Activated T-helper 1 cell treated with Interleukin-2 at 50 U/mL for 16 hours (primary cell): ENCODE measurements at regions not wholly inside any gene's neighbourhood (a gene's known extent, or its start where the extent isn't known, plus 50 kb on each side); places are given as distances from the start of the nearest gene placed in this dataset.

ENCODE experiments used
- DNase-seq: peaks from one replicate; pipeline ENCODE4 v3.0.0-alpha.2; 2020; ENCODE audit warnings: low read depth

DNA sequence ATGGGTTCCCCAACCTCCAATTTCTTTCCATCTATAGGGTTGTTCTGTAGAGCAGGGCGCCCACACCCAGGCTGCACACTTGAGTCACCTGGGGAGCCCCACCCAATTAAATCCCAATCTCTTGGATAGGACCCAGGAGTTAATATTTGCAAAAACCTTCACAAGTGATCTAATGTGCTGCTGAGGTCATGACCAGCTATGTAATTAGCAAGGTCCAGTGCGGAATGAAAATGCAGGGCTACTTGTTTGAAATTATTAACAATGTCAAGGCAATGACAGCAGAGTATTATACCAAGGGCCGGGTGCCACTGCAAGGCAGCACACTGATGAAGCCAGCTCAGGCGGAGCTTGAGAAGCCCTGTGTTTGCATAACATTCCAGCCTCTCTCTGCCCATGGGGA is 302.7 kb downstream of the MAF start:
- no peak for DNase-seq

DNA sequence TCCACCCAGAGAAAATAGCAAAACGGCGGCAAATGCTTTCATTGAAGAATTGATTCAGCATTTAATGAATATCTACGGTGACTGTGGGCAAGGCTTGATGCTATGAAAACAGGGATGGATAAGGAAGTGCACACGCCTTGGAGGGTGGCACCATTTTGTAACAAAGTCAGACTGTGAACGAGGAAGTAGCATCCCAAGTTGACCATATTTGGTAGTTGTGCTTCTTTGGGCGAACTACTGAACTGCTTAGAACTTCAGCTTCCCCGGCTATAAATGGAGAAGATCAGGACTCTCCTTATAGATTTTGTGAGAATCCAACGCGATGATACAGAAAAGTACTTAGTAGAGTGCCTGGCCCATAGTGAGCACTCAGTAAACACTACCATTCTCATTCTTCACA is 303.2 kb downstream of the MAF start:
- no peak for DNase-seq

GRCh38 chr16:79296491-79296890 is 304.0 kb downstream of the MAF start:
- no peak for DNase-seq

- no peak for DNase-seq
These were observed 304.8 kb downstream of the MAF start for GRCh38 chr16:79295746-79296145.

- DNase-seq, result no peak
These were observed 305.4 kb downstream of the MAF start for GRCh38 chr16:79295162-79295561.

GRCh38 chr16:79294568-79294967 is 306.0 kb downstream of the MAF start:
- no peak for DNase-seq

DNA sequence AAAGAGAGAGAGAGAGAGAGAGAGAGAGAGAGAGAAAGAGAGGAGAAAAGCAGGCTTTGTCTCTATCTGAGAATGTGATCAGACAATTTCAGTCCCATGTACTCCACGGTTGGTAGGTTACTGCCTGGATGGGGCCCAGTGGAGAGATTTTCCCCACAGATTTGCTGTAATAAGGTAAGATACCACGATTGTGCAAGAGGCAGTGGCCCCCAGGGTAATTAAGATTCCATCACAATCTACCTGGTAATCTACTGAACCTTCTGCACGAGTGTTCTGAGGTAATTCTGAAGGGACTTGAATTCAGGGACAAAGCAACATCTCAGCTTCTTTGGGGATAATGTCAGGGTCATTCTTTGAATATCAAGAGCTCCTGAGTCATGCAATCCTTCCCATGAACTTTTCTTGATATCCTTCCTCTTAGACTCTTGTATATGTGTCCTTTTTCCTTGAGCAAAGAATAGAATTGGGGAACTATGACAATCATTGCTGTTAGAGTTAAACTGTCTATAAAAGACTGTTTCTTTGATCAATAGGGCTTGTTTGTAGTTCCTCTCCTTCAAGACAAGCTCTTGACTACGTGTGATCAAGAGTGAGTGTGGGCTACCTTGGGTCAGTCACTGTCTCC is 306.6 kb downstream of the MAF start:
- DNase-seq, result no peak

DNA sequence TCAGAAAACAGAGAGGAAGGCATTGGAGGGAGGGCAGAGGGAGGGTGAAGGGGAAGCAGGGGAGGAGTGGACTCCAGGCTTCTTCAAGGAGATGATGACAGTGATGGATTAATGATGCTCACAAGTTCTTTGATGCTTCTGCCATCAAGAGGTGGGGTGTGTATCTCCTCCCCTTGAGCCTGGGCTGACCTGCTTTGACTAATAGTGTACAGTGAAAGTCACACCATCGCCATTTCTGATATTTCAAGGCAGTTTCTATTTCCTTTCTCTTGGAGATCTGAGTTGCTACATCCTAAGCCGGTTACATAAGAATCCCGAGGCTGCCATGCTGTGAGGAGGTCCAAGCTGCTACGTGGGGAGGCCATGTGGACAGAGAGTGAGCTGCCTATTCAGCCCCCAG is 312.5 kb downstream of the MAF start:
- no peak for DNase-seq

GRCh38 chr16:79287424-79287917 is 313.1 kb downstream of the MAF start:
- no peak for DNase-seq

DNA sequence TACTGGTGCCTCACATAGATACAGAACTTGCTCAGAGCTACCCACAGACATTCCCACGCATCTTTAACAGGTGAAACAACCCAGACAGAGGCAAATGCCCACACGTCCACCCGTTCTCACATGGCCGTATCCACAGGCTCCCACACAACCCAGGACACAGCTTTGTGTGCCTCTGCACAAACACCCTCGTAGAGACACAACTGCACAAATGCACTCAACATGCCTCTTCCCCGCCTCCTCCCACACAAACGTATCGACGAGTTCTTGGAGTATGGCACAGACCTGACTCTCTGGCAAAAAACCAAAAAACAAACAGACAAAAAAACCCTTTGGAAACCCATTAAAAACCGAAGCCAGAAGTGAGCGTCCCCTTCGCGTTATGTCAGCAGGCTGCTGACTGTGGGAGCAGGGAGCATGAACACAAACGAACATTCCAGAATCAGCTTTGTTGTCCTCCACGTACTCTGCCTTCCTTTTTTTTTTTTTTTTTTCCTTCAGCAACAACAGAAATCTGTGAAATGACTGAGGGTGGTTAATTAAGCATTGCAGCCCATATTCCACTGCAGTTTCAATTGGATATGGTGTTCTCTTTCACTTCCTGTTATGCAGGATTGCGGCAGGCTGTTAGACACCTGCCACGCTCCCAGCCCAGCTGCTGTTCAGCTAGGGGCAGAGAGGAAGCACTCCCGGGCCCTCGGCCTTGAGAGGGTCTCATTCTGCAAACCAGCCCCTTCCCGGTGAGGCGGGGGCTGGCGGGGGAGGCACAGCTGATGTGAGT is 313.7 kb downstream of the MAF start:
- peak; percentile 23 for DNase-seq

DNA sequence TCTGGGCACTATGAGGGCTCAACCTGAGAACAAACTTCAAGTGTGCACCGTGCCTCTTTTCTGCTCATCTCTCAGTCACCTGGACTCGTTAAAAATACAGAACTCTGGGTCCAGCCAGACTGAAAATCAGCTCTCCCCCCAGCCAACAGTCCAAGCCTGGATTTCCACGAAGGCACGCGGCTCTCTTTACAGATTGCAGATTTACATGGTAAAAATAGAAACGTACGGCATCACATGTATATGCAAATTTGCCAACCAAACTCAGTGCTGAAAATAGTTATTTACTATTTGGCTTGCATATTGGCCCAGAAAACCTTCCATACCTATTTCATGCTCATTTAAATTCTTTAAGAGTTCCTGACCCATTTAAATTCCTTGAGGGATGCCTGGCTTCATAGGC is 315.8 kb downstream of the MAF start:
- DNase-seq, result no peak

- DNase-seq, result no peak
These were observed 317.0 kb downstream of the MAF start for GRCh38 chr16:79283578-79283977.

DNA sequence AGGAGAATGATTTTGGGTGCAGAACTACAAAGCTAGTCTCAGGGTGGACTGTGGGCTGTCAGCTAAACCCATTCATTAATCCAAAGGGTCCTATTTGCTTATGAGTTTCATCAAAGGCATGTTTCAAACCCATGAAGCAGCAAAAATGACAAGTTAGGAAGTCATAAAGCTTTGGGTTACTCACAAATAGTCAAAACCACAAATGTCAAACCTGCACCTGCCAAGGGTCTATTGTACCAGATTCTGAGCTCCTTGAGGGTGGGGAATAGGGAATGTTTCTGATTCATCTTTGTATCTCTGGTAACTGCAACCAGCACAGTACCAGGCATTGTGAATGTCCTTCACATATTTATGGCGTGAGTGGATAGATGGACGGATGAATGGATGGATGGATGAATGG is 317.7 kb downstream of the MAF start:
- no peak for DNase-seq

GRCh38 chr16:79278506-79278905 is 322.0 kb downstream of the MAF start:
- DNase-seq, result peak; percentile 50

GRCh38 chr16:79276501-79276900 is 324.0 kb downstream of the MAF start:
- DNase-seq, result no peak

GRCh38 chr16:79274264-79274663 is 326.3 kb downstream of the MAF start:
- no peak for DNase-seq

- peak; percentile 44 for DNase-seq
These were observed 328.4 kb downstream of the MAF start for GRCh38 chr16:79272141-79272577.

- DNase-seq, result no peak
These were observed 329.0 kb downstream of the MAF start for GRCh38 chr16:79271583-79271982.

GRCh38 chr16:79270011-79270410 is 330.5 kb downstream of the MAF start:
- DNase-seq, result no peak

DNA sequence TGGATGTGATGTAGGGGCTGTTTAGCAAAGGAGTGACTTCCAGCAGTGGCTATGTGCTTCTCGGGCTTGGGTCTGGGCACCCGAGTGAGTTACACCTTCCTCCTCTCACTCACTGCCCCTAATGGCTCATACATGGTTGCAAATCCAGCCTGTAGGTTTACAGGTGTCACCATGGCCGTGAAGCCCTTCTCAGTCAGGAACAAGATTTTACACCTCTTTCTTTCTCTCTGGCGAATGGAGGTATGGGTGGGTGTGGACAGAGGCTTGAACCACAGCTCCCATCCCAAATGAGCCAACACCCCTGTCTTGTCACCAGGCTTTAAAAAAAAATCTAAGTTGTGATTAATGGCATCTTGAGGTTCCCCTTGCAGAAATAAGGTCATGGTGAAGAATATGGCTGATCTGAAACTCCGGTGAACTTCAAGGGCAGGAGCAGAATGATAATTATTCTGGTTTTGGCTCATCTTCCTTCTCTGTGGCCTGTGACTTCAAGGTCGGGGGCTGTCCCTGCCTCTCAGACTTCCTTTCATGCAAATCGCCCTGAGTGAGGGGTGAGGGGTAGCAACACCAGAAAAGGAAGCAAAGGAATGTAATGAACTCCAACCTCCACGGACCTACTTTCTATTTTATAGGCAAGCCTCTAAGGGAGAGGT is 331.2 kb downstream of the MAF start:
- no peak for DNase-seq

DNA sequence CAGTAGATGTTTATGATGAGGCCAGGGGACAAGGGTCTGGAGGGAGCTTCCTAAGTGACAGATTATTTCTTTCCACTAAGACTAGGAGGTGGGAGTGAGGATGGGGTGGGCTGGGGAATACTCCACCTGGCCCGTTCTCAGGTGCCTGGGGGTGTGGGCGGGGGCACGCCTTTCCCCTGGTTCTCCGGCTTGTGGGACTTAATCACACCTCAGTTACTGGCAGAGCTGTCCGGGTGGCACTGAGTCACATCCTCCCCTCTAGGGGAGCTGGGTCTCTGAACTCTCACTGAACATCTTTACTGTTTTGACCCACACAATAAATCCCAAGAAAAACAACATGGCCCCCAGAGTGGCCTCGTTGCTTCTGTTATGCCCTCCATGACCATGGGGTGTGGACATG is 332.8 kb downstream of the MAF start:
- DNase-seq, result peak; percentile 5

DNA sequence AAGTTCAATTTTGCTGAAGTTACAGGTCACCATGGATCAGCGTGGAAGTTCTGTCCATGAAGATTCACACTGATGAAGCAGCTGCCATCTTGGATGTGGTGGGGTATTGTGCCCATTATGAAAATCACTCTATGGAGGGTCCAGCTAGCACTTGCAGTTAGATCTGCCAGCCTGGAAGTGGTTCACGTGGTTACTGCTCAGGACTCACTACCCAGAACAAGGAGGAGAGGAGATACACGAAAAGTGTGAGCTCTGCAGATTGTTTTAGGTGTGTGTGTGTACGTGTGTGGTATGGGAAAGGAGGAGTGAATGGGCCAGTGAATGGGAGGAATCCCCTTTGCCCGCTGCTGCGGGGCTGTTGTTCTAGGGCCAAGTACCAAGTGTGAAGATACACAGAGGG is 333.4 kb downstream of the MAF start:
- DNase-seq, result no peak

GRCh38 chr16:79265701-79266100 is 334.8 kb downstream of the MAF start:
- no peak for DNase-seq
